ENCODE measurements at regions not wholly inside any gene's neighbourhood (a gene's known extent, or its start where the extent isn't known, plus 50 kb on each side); places are given as distances from the start of the nearest gene placed in this dataset.
"Not testable (repeated sequence)": the region's sequence is repeated elsewhere in the genome, so short reads cannot be mapped to it uniquely, and the experiment has no call there.

- H3K4me3 ChIP-seq; H3K27me3 ChIP-seq (ENCODE audit: low read depth); H3K36me3 ChIP-seq; H3K9me3 ChIP-seq (replicated peaks); DNase-seq; H3K27ac ChIP-seq (replicated peaks); H3K4me1 ChIP-seq; intact Hi-C loops (cut with micrococcal nuclease): not testable (repeated sequence)
Observed at GRCh38 chr2:91558234-91558633, 2866.8 kb downstream of the RPIA start.

GRCh38 chr2:91559269-91559668 is 2867.8 kb downstream of the RPIA start:
- H3K27me3 ChIP-seq (ENCODE audit: low read depth); H3K36me3 ChIP-seq; H3K9me3 ChIP-seq (replicated peaks); H3K4me1 ChIP-seq; H3K27ac ChIP-seq (replicated peaks); DNase-seq; H3K4me3 ChIP-seq; intact Hi-C loops (cut with micrococcal nuclease): not testable (repeated sequence)

- H3K4me1 ChIP-seq; DNase-seq; H3K27ac ChIP-seq (replicated peaks); H3K36me3 ChIP-seq; H3K4me3 ChIP-seq; H3K9me3 ChIP-seq (replicated peaks); H3K27me3 ChIP-seq (ENCODE audit: low read depth); intact Hi-C loops (cut with micrococcal nuclease): not testable (repeated sequence)
Observed at GRCh38 chr2:91559886-91560614, 2868.6 kb downstream of the RPIA start.

GRCh38 chr2:91562184-91562583 is 2870.7 kb downstream of the RPIA start:
- H3K27me3 ChIP-seq (ENCODE audit: low read depth); H3K9me3 ChIP-seq (replicated peaks); intact Hi-C loops (cut with micrococcal nuclease); H3K4me3 ChIP-seq; H3K4me1 ChIP-seq; H3K36me3 ChIP-seq; DNase-seq; H3K27ac ChIP-seq (replicated peaks): not testable (repeated sequence)

GRCh38 chr2:91564700-91565099 is 2873.2 kb downstream of the RPIA start:
- H3K27ac ChIP-seq (replicated peaks); DNase-seq; H3K9me3 ChIP-seq (replicated peaks); intact Hi-C loops (cut with micrococcal nuclease); H3K4me3 ChIP-seq; H3K4me1 ChIP-seq; H3K27me3 ChIP-seq (ENCODE audit: low read depth); H3K36me3 ChIP-seq: not testable (repeated sequence)

- intact Hi-C loops (cut with micrococcal nuclease); H3K36me3 ChIP-seq; H3K27ac ChIP-seq (replicated peaks); H3K27me3 ChIP-seq (ENCODE audit: low read depth); DNase-seq; H3K9me3 ChIP-seq (replicated peaks); H3K4me1 ChIP-seq; H3K4me3 ChIP-seq: not testable (repeated sequence)
Observed at GRCh38 chr2:91565689-91566430, 2874.4 kb downstream of the RPIA start.

GRCh38 chr2:91566611-91567010 is 2875.1 kb downstream of the RPIA start:
- intact Hi-C loops (cut with micrococcal nuclease), result not testable (repeated sequence)

GRCh38 chr2:91567546-91568335 is 2876.3 kb downstream of the RPIA start:
- H3K4me3 ChIP-seq; H3K27ac ChIP-seq (replicated peaks); H3K9me3 ChIP-seq (replicated peaks); DNase-seq; H3K4me1 ChIP-seq; H3K36me3 ChIP-seq; H3K27me3 ChIP-seq (ENCODE audit: low read depth); intact Hi-C loops (cut with micrococcal nuclease): not testable (repeated sequence)

More at GRCh38 chr2:91566611-91567010, 2875.1 kb downstream of the RPIA start:
- not testable (repeated sequence) for H3K4me3 ChIP-seq; H3K4me1 ChIP-seq; H3K27me3 ChIP-seq (ENCODE audit: low read depth); H3K27ac ChIP-seq (replicated peaks); H3K9me3 ChIP-seq (replicated peaks); DNase-seq; H3K36me3 ChIP-seq

- H3K9me3 ChIP-seq (replicated peaks); H3K4me1 ChIP-seq; DNase-seq; intact Hi-C loops (cut with micrococcal nuclease); H3K27ac ChIP-seq (replicated peaks); H3K36me3 ChIP-seq; H3K4me3 ChIP-seq: not testable (repeated sequence)
- H3K27me3 ChIP-seq (ENCODE audit: low read depth), result peaks cover 13% of the 10 kb centered on the region
Observed at GRCh38 chr2:91568391-91569338, 2877.2 kb downstream of the RPIA start.

GRCh38 chr2:91571239-91571923 is 2879.9 kb downstream of the RPIA start:
- DNase-seq; H3K9me3 ChIP-seq (replicated peaks); H3K4me1 ChIP-seq; intact Hi-C loops (cut with micrococcal nuclease); H3K27ac ChIP-seq (replicated peaks); H3K36me3 ChIP-seq: not testable (repeated sequence)
- Histone ChIP-seq H3K27me3 (ENCODE audit: low read depth) (peaks cover 20% of the 10 kb centered on the region), H3K4me3 (peak overlapping the region; percentile 25)

- H3K4me3 ChIP-seq; H3K27ac ChIP-seq (replicated peaks); H3K9me3 ChIP-seq (replicated peaks); H3K4me1 ChIP-seq; intact Hi-C loops (cut with micrococcal nuclease); DNase-seq; H3K36me3 ChIP-seq: not testable (repeated sequence)
- peaks cover 27% of the 10 kb centered on the region for H3K27me3 ChIP-seq (ENCODE audit: low read depth)
Observed at GRCh38 chr2:91573018-91573417, 2881.5 kb downstream of the RPIA start.

GRCh38 chr2:91573755-91574154 is 2882.3 kb downstream of the RPIA start:
- H3K4me1 ChIP-seq; H3K36me3 ChIP-seq; intact Hi-C loops (cut with micrococcal nuclease); DNase-seq; H3K27ac ChIP-seq (replicated peaks); H3K9me3 ChIP-seq (replicated peaks); H3K4me3 ChIP-seq: not testable (repeated sequence)
- H3K27me3 ChIP-seq (ENCODE audit: low read depth), result peaks cover 30% of the 10 kb centered on the region
